Skeletal muscle cell (primary cell): ENCODE measurements at regions not wholly inside any gene's neighbourhood (a gene's known extent, or its start where the extent isn't known, plus 50 kb on each side); places are given as distances from the start of the nearest gene placed in this dataset.
"Not testable (repeated sequence)": the region's sequence is repeated elsewhere in the genome, so short reads cannot be mapped to it uniquely, and the experiment has no call there.

Experiments
- DNase-seq: peaks from one replicate; pipeline ENCODE4 v3.0.0-alpha.2; 2010; ENCODE audit warnings: low read depth
- H3K4me3 ChIP-seq: 2 replicates; pipeline ENCODE4 v1.5.1; 2011; ENCODE audit warnings: low read depth, mild to moderate bottlenecking, control low read depth, low read length, moderate library complexity

- DNase-seq = no peak
Measured at GRCh38 chr3:118527514-118528044, 507.1 kb downstream of the IGSF11 start.

DNA sequence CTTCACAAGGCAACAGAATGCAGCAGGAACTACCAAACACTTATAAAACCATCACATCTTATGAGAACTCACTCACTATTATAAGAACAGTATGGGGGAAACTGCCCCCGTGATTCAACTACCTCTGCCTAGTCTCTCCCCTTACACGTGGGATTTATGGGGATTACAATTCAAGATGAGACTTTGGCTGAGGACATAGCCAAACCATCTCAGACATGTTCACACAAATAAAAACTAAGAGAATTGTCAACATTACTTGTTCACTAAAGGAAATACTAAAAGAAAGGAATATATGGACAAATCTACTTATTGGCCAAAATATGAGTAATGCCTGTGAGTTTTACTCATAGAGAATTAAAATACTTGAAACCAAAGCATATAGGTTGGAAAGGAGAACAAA lies 505.1 kb downstream of the IGSF11 start:
- no peak overlapping the region for H3K4me3 ChIP-seq
- DNase-seq = no peak

More at GRCh38 chr3:118527514-118528044, 507.1 kb downstream of the IGSF11 start:
- no peak overlapping the region for H3K4me3 ChIP-seq

DNA sequence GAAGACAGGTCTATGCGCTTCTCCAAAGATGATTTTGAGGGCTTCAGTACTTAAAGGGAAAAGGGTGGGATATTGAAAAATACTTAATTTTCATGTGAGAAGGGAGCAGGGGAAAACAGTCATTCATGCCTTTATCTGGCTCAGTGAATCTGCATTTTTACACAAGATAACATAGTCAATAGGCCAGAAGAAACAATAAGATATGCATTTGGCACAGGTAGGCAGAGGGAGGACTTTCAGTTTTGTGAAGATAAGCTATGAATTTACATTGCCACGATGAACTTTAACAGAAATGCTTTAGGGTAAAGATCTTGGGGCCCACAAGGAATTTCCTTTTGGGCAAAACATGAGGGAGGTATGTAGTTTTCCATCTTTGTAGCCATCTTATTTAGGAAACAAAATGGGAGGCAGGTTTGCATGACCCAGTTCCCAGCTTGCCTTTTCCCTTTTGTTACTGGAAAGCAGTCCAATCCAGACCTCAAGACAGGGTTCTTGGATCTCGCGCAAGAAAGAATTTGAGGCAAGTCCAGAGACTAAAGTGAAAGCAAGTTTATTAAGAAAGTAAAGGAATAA lies 504.2 kb downstream of the IGSF11 start:
- no peak for DNase-seq
- no peak overlapping the region for H3K4me3 ChIP-seq

- not testable (repeated sequence) for DNase-seq, H3K4me3 ChIP-seq
Measured at GRCh38 chr3:118530927-118531356, 503.7 kb downstream of the IGSF11 start.

DNA sequence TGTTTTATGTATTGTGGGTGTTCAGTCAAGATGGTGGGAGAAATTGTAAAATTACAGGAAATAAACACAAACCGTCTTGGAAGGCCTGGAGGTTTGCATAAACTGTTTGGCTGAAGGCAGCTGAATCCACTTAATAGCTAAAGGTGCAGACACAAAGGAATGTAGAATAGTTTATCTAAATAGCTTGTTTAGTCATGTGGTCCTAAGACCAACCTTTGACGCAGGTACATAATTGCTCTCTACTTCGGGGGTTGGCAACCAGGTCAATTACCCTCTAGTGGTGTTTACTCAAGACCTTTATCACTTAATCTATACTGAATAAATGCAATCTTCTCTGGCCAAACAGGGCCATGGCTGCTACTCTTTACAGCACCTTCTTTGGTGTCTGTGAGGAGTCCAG lies 502.8 kb downstream of the IGSF11 start:
- no peak for DNase-seq
- H3K4me3 ChIP-seq = no peak overlapping the region

- no peak overlapping the region for H3K4me3 ChIP-seq
- no peak for DNase-seq
Measured at GRCh38 chr3:118533676-118534075, 501.0 kb downstream of the IGSF11 start.

- no peak for DNase-seq
- H3K4me3 ChIP-seq = no peak overlapping the region
Measured at GRCh38 chr3:118534519-118534918, 500.1 kb downstream of the IGSF11 start.

- H3K4me3 ChIP-seq = no peak overlapping the region
- no peak for DNase-seq
Measured at GRCh38 chr3:118536764-118537163, 497.9 kb downstream of the IGSF11 start.

GRCh38 chr3:118537454-118537853 lies 497.2 kb downstream of the IGSF11 start:
- DNase-seq = no peak
- no peak overlapping the region for H3K4me3 ChIP-seq

DNA sequence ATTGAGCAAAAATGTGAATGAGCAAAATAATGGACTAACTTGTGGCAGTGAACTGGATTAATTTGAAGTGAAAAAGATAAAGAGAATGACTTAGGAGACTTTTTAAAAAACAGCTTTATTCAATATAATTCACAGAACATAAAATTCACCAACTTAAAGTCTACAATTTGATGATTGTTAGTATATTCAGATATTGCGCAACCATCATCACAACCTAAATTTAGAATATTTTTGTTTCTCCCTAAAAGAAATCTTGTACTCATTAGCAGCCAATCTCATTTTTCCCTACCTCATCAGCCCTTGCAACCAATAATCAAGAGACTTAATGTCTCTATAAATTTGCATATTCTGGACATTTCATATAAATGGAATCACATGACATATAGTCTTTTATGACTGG lies 496.5 kb downstream of the IGSF11 start:
- no peak overlapping the region for H3K4me3 ChIP-seq
- no peak for DNase-seq

- DNase-seq, H3K4me3 ChIP-seq: not testable (repeated sequence)
Measured at GRCh38 chr3:118539820-118540447, 494.7 kb downstream of the IGSF11 start.

DNA sequence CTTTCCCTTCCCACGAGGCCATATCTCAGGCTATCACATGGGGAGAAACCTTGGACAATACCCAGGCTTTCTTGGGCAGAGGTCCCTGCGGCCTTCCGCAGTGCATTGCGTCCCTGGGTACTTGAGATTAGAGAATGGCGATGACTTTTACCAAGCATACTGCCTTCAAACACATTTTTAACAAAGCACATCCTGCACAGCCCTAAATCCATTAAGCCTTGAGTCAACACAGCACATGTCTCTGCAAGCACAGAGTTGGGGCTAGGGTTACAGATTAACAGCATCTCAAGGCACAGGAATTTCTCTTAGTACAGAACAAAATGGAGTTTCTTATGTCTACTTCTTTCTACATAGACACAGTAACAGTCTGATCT lies 494.2 kb downstream of the IGSF11 start:
- DNase-seq, H3K4me3 ChIP-seq: not testable (repeated sequence)

DNA sequence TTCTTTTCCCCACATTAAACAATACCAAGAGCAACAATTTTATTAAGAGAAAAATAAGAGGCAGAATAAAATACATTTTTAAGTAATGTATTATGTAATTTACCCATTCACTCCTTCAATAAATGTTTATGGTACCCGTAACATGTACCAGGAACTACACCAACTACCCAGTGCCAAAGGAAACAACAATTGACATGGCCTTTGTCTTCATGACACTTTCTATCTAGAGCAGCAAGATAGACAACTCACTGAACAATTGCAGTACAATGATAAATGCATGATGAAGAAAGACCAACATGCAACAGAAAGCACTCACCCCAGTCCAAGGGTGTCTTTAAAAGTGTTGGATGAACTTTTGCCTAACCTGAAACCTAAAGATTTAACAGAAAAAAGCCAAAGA lies 493.8 kb downstream of the IGSF11 start:
- H3K4me3 ChIP-seq = no peak overlapping the region
- no peak for DNase-seq

- H3K4me3 ChIP-seq = no peak overlapping the region
- no peak for DNase-seq
Measured at GRCh38 chr3:118541796-118542195, 492.9 kb downstream of the IGSF11 start.

DNA sequence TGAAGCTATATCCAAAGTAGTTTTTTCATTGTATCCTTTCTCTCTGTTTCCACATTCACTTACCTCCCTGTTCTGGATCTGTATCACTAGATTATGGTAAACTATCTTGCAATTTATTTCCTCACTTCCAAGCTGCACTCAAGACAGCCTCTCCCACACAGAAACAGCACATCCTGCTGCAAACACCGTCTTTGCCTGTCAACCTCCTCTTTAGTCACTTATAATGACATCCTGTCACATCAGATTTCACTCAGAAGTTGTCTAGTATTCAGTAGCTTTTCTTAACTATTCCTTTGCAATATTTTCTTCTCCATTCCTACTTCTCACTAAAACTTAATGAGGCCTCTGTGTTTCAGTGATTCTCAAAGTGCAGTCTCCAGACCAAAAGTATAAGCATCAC lies 490.8 kb downstream of the IGSF11 start:
- no peak for DNase-seq

DNA sequence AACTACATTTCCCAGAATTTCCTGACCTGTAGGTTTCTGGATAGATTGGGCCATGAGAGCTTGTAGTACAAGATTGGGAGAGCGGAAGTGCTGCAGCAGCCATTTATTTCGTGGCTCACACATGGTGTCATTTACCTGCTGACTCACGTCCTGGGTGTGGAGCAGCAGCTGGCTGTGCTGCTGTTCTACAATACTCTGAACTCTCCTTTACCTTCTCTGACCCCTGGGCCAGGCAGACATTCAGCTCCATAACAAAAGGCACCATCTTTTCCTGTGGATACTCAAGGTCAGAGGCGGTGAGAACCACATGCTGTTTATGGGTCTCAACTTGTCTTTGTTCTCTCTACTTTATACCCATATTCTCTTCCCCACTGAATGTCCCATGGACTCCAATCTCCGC lies 490.2 kb downstream of the IGSF11 start:
- no peak for DNase-seq
- H3K4me3 ChIP-seq = no peak overlapping the region

More for the DNA sequence above, 490.8 kb downstream of the IGSF11 start:
- H3K4me3 ChIP-seq = no peak overlapping the region

GRCh38 chr3:118548434-118548833 lies 486.2 kb downstream of the IGSF11 start:
- no peak overlapping the region for H3K4me3 ChIP-seq
- no peak for DNase-seq

- no peak for DNase-seq
- H3K4me3 ChIP-seq = no peak overlapping the region
Measured at GRCh38 chr3:118550122-118550521, 484.5 kb downstream of the IGSF11 start.

DNA sequence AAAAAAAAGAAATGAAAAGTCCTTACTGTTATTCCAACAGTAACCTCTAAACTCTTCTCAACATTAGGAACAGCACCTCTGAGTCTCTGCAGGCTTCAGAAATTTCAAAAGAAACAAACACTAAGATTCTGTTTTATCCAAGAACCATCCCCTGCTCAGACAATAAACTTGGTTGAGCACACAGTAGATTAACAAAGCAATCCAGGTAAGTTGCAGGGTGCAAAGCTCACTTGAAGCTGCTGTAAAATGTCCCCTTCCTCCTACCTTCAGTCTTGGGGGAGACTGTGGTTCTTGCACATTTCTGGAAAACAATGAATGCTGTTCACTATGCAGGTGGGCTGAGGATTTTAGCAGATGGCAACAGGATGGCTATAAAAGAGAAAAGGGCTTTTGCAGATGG lies 484.1 kb downstream of the IGSF11 start:
- DNase-seq = no peak
- no peak overlapping the region for H3K4me3 ChIP-seq

DNA sequence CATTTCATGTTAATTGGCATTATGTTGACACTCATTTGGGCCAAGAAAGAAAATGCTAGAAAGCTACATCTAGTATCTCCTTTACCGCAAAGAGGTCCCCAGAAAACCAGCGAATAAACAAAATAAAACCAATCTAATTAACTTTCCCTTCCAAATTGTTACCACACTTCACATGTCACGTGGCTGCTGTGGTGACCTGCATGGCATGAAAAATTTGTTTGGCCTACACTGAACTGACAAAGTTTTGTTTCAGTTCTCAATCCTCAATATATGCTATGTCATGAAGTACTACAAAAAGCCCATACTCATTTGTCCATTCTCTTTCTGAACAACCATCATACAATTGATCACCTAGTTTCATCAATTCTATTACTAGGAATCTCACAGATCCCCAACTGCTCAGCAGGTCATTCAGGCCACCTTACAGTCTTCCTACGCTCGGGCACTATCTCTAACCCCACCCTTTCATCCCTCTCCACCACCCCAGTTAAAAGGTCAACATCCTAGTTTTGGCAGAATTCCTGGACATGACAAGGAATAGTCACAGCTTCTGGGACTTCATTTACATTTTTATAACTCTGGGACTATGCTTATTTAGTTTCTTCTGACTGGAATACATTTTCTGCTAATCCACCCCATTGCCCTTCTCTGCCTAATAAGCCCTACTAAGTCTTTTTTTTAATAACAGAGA lies 480.4 kb downstream of the IGSF11 start:
- H3K4me3 ChIP-seq = no peak overlapping the region

GRCh38 chr3:118556983-118557382 lies 477.7 kb downstream of the IGSF11 start:
- no peak for DNase-seq
- H3K4me3 ChIP-seq = no peak overlapping the region

More for the DNA sequence above, 480.4 kb downstream of the IGSF11 start:
- DNase-seq = no peak
